ES-I3 (cell line): ENCODE measurements at regions not wholly inside any gene's neighbourhood (a gene's known extent, or its start where the extent isn't known, plus 50 kb on each side); places are given as distances from the start of the nearest gene placed in this dataset.

Experiments
- H3K36me3 ChIP-seq: 2 replicates; pipeline ENCODE4 v1.6.1; 2013; ENCODE audit warnings: mild to moderate bottlenecking, low read length, control low read depth, moderate library complexity; ENCODE audit not compliant: insufficient read depth
- H3K4me1 ChIP-seq: 2 replicates; pipeline ENCODE4 v1.6.1; 2013; ENCODE audit warnings: mild to moderate bottlenecking, control low read depth, low read length; ENCODE audit not compliant: insufficient read depth
- H3K9ac ChIP-seq: 2 replicates; pipeline ENCODE4 v1.6.1; 2013; ENCODE audit warnings: low read depth, mild to moderate bottlenecking, low read length, moderate library complexity
- H3K9me3 ChIP-seq: 2 replicates; pipeline ENCODE4 v1.6.1; 2013; ENCODE audit warnings: mild to moderate bottlenecking, low read length, moderate library complexity; ENCODE audit not compliant: control insufficient read depth, insufficient read depth

DNA sequence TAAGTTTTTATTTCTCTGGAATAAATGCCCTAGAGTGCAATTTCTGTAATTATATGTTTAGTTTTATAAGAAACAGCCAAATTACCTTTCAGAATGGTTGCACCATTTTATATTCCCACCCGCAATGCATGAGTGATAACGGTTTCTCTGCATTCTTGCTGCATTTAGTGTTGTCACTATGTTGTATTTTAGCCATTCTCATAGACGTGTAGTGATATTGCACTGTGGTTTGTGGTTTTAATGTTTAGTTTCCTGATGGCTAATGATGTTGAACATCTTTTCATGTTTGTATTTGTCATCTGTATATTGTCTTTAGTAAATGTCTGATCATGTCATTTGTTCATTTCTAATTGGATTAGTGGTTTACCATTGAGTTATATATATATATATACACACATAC is 73.0 kb upstream of the GOLIM4 start:
- no peaks in the 10 kb centered on the region for H3K9me3 ChIP-seq
- no peaks in the 10 kb centered on the region for H3K4me1 ChIP-seq
- no peaks in the 10 kb centered on the region for H3K36me3 ChIP-seq
- no peak overlapping the region for H3K9ac ChIP-seq

DNA sequence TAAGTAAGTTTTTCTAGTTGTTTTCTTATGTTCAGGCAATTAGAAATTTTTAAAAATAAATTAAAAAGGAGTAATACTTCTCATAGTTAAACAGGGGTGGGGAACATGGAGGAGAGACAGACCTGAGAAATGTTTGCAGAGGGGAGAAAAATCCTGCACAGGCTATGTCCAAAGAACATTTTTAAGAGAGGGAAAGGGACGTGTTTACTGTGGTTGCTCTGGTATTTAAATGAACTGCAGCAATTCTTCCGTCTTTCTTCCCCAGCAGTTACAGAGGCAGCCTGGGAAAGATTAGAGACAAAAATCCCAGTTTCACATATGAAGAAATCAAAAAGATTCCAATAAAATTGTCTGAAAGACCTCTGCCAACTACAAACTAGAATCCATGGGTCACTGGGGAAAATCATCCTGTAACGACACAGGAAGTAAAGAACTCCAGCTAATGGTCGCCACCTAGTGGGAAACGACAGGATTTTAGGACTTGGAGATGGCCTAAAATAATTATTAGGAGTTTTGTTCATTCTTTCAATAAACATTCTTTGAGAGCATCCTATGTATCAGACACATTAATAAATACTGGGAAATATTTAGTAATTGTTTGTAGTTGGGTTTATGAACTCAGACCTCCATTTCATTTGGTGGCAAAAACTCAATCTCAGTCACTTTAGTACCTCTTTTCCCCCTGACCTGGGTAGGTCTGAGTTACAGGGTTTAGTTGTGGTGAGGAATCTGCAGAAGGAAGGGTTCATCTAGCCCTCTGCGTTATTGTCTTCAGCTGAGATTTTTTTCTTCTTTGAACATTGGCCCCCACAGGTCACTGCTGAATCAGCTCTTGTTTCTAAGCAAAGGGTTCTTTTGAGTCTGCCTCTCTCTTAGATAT is 69.9 kb upstream of the GOLIM4 start:
- Histone ChIP-seq H3K9ac (no peak overlapping the region), H3K4me1 (no peaks in the 10 kb centered on the region), H3K9me3 (no peaks in the 10 kb centered on the region), H3K36me3 (no peaks in the 10 kb centered on the region)

DNA sequence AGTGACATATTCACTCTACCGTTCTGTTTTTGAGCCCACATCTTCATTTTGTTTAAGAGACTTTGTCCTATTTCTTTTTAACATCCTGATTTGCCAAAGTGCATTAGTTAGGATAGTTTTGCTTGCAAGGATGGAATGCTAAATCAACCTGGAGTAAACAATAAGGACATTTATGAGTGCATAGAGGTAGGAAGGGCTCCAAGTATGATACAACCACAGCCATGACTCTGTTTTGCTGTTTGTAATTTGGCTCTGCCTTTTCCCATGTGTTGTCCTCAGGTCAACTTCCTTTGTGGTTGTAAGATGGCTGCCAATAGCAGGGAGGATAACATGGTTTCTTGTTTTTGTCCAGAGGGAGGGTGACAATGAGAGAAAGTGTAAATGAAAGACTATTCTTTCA is 66.4 kb upstream of the GOLIM4 start:
- Histone ChIP-seq H3K9ac (no peak overlapping the region), H3K4me1 (no peaks in the 10 kb centered on the region), H3K9me3 (no peaks in the 10 kb centered on the region), H3K36me3 (no peaks in the 10 kb centered on the region)

DNA sequence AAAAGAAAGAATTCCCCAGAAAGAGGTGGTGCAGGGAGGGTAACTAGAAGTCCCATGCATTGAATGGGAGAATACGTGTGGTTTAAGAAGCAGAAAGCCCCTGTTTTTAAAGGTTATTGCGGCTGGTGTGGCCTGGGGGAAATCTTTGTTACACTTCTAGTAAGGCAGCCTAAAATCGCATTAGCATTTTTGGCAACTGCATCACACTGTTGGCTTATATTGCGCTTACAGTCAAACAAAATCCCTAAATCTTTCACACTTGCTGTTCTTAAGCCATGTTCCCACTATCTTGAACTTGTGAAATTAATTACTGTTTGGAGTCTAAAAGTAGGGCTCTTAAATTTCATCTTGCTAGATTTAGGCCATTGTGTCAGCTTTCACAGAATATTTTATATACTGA is 66.0 kb upstream of the GOLIM4 start:
- H3K9me3 ChIP-seq, result no peaks in the 10 kb centered on the region
- no peaks in the 10 kb centered on the region for H3K36me3 ChIP-seq
- H3K9ac ChIP-seq, result no peak overlapping the region
- H3K4me1 ChIP-seq, result no peaks in the 10 kb centered on the region

DNA sequence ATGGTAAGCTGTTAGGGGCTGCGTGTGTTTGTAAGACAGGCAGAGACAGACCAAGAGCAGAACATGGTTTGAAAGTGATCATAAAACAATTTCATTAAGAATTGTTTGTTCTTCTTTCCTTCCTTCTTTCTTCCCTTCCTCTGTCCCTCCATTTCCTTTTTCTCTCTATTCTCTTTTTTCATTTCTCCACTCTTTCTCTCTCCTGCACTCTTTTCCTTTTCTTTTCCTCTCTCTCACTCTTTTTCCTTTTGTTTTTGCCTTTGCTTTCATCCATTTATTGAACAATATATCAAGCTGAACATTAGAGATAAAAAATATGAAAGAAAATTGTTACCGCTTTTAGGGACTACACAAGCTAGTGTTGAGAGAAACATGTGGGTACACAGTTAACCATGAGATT is 62.2 kb upstream of the GOLIM4 start:
- H3K9ac ChIP-seq, result no peak overlapping the region
- no peaks in the 10 kb centered on the region for H3K9me3 ChIP-seq
- H3K4me1 ChIP-seq, result no peaks in the 10 kb centered on the region
- H3K36me3 ChIP-seq, result no peaks in the 10 kb centered on the region

DNA sequence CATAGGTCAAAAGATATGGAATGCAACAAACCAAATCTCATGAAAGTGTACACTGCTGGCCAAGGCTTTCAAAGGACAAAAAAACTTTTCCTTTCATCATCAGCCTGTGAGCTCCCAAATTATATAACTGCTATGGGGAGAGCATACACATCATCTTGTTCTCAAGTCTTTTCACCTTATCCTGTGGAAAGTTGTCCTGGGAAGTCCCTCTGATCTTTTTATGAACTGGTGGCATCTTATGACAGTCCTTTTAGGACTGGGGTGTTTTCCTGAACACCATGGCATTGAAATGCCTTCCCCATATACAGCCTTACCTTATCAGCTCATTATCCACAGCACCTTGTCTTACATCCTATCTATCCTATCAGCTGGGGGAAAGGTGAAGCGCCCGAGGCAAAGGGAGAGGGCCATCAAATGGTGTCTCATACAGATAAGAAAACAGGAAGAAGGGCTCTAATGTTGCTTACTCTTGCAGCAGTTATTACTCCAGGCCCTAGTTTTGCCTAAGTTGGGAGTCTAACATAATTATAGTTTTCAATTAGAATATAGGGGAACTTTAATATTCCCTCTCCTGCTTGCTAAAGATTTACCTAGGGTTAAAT is 61.5 kb upstream of the GOLIM4 start:
- Histone ChIP-seq H3K9ac (no peak overlapping the region), H3K4me1 (no peaks in the 10 kb centered on the region), H3K36me3 (no peaks in the 10 kb centered on the region), H3K9me3 (no peaks in the 10 kb centered on the region; the same call in 1 of the 2 replicates)

DNA sequence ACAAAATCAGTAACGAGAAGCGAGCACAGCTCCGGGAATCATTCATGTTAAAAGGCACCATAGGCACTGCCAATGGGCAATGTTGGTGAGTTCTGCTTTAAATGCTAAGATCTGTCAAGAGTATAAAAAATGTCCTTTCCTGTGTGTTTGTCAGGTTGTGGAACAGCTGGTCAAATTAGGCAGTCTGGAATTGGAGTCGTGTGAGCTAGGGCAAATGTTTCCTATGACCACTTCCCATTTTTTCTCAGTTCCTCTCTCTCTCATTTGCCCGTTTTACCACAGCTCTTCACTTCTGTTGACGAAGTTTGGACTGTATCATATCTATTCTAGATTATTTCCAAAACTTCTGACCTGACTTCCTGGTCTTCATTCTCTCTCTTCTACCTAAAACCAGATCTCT is 60.8 kb upstream of the GOLIM4 start:
- Histone ChIP-seq H3K4me1 (no peaks in the 10 kb centered on the region), H3K9me3 (peaks cover 3% of the 10 kb centered on the region; the same call in 1 of the 2 replicates), H3K9ac (no peak overlapping the region), H3K36me3 (no peaks in the 10 kb centered on the region)

DNA sequence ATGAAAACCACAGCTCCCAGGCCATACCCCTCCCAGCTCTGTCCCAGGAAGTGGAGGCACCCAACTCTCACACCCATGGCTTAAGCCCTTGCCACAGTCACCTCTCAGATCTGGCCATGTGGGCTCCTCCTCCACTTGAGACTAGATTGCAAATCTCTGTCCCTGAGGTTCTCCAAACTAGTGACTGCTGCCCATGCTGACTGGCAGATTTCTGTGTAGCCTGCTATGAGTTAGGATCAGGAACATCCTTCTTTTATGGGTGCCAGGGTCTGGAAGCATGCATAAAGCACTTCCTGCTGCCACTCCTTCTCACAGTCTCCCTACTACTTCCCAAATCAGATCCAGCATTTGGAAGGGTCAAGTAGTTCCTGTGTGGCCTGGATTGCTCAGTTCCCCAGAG is 59.6 kb upstream of the GOLIM4 start:
- Histone ChIP-seq H3K4me1 (no peaks in the 10 kb centered on the region), H3K36me3 (no peaks in the 10 kb centered on the region), H3K9me3 (peaks cover 8% of the 10 kb centered on the region), H3K9ac (no peak overlapping the region)

DNA sequence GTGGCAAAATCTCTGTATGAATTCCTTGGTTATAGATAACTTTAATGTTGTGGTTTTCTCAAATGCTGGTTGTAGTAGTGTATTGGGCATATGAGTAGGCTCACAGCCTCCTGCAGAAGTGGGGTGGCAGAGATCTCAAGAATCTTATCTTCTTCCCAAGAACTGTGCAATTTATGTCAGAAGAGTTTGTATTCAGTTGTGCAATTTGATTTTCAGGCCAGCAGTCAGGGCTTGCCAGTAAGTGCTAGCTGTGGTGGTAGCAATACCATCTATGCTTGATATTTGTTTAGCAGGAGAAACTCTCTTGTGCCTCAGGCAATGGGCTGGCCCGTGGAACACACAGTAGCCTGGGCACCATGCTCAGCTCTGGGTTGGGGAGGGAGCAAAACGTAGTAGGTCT is 58.4 kb upstream of the GOLIM4 start:
- H3K36me3 ChIP-seq, result no peaks in the 10 kb centered on the region
- no peaks in the 10 kb centered on the region for H3K4me1 ChIP-seq
- H3K9me3 ChIP-seq, result peaks cover 8% of the 10 kb centered on the region
- no peak overlapping the region for H3K9ac ChIP-seq

DNA sequence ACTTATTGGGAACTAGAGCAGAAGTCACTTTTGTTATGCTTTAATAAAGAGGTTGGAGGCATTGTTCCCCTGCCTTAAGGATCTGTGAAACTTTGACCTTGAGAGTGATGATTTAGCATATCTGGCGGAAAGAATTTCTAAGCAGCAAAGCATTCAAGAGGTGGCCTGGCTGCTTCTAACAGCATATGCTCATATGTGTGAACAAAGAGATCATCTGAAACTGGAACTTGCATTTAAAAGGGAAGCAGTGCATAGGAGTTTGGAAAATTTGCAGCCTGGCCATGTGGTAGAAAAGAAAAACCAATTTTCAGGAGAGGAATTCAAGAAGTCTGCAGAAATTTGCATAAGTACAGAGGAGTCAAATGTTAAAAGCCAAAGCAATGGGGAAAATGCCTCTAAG is 56.4 kb upstream of the GOLIM4 start:
- Histone ChIP-seq H3K4me1 (no peaks in the 10 kb centered on the region), H3K9ac (no peak overlapping the region), H3K36me3 (no peaks in the 10 kb centered on the region), H3K9me3 (peaks cover 8% of the 10 kb centered on the region)
